ENCODE measurements at regions not wholly inside any gene's neighbourhood (a gene's known extent, or its start where the extent isn't known, plus 50 kb on each side); places are given as distances from the start of the nearest gene placed in this dataset.

DNA sequence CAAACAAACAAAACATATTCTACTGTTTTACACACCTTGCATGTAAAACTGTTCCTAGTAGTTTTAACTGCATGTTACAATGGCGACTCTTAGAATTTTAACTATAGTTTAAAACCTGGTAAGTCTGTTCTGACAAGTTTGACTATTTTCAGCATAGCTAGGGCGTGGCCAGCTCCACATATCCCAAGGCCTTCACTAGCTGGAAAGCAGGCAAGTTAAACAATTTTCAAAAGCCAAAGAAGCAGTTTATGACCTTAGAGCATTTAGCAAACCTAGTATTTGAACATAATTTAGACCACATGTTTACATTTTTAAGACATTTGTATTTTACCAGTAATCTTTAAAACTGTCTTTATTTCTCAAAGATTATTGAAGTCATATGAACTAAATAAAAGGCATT is 402.8 kb upstream of the SYT4 start:
- intact Hi-C loops (cut with micrococcal nuclease) = no loop called here
- no peak overlapping the region for H3K4me3 Mint-ChIP-seq (ENCODE audit: unreplicated experiment)
- BruUV-seq (replicated peaks) = no TSS peak
- DNase-seq (ENCODE audit: unreplicated experiment) = no peak
- no peaks in the 10 kb centered on the region for H3K36me3 Mint-ChIP-seq (ENCODE audit: insufficient read depth, unreplicated experiment)
- POLR2A ChIA-PET = no interaction called here
- no peak overlapping the region for H3K27ac Mint-ChIP-seq (ENCODE audit: low read depth, unreplicated experiment)
- no peaks in the 10 kb centered on the region for H3K4me1 Mint-ChIP-seq (ENCODE audit: insufficient read depth, unreplicated experiment)
- no peaks in the 10 kb centered on the region for H3K9me3 Mint-ChIP-seq (ENCODE audit: unreplicated experiment)
- H3K27me3 Mint-ChIP-seq (ENCODE audit: insufficient read depth, unreplicated experiment) = no peaks in the 10 kb centered on the region
- TF ChIP-seq, protein P1, sequence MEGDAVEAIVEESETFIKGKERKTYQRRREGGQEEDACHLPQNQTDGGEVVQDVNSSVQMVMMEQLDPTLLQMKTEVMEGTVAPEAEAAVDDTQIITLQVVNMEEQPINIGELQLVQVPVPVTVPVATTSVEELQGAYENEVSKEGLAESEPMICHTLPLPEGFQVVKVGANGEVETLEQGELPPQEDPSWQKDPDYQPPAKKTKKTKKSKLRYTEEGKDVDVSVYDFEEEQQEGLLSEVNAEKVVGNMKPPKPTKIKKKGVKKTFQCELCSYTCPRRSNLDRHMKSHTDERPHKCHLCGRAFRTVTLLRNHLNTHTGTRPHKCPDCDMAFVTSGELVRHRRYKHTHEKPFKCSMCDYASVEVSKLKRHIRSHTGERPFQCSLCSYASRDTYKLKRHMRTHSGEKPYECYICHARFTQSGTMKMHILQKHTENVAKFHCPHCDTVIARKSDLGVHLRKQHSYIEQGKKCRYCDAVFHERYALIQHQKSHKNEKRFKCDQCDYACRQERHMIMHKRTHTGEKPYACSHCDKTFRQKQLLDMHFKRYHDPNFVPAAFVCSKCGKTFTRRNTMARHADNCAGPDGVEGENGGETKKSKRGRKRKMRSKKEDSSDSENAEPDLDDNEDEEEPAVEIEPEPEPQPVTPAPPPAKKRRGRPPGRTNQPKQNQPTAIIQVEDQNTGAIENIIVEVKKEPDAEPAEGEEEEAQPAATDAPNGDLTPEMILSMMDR (IDR thresholded peaks at IDR 0.05; ENCODE audit: unreplicated experiment) = no peak
- CTCF ChIA-PET = interaction anchor here (0.6 kb wide), 1 partner anchor 87 kb away, joined by 3 read pairs; no protein-coding TSS in a partner anchor

- H3K4me1 Mint-ChIP-seq (ENCODE audit: insufficient read depth, unreplicated experiment) = no peaks in the 10 kb centered on the region
- intact Hi-C loops (cut with micrococcal nuclease) = no loop called here
- no peak overlapping the region for H3K27ac Mint-ChIP-seq (ENCODE audit: low read depth, unreplicated experiment)
- ChIA-PET CTCF (interaction anchor here (0.6 to 0.9 kb wide), 3 partner anchors 11 to 352 kb away, joined by 3 read pairs; no protein-coding TSS in a partner anchor), POLR2A (no interaction called here)
- no peaks in the 10 kb centered on the region for H3K36me3 Mint-ChIP-seq (ENCODE audit: insufficient read depth, unreplicated experiment)
- no peaks in the 10 kb centered on the region for H3K9me3 Mint-ChIP-seq (ENCODE audit: unreplicated experiment)
- TF ChIP-seq, protein P1 (IDR thresholded peaks at IDR 0.05; ENCODE audit: unreplicated experiment) = no peak
- BruUV-seq (replicated peaks) = no TSS peak
- H3K27me3 Mint-ChIP-seq (ENCODE audit: insufficient read depth, unreplicated experiment) = no peaks in the 10 kb centered on the region
- DNase-seq (ENCODE audit: unreplicated experiment) = no peak
- no peak overlapping the region for H3K4me3 Mint-ChIP-seq (ENCODE audit: unreplicated experiment)
Observed at GRCh38 chr18:43681661-43682060, 404.4 kb upstream of the SYT4 start.

GRCh38 chr18:43682196-43682595 is 404.9 kb upstream of the SYT4 start:
- no peak overlapping the region for H3K27ac Mint-ChIP-seq (ENCODE audit: low read depth, unreplicated experiment)
- no TSS peak for BruUV-seq (replicated peaks)
- CTCF ChIA-PET = interaction anchor here (0.7 to 0.9 kb wide), 2 partner anchors 10 to 46 kb away, joined by 3 read pairs; no protein-coding TSS in a partner anchor

GRCh38 chr18:43686709-43687108 is 409.4 kb upstream of the SYT4 start:
- no peak for DNase-seq (ENCODE audit: unreplicated experiment)
- no peak overlapping the region for H3K27ac Mint-ChIP-seq (ENCODE audit: low read depth, unreplicated experiment)
- H3K27me3 Mint-ChIP-seq (ENCODE audit: insufficient read depth, unreplicated experiment) = no peaks in the 10 kb centered on the region
- POLR2A ChIA-PET = no interaction called here
- H3K4me3 Mint-ChIP-seq (ENCODE audit: unreplicated experiment) = no peak overlapping the region
- no peaks in the 10 kb centered on the region for H3K9me3 Mint-ChIP-seq (ENCODE audit: unreplicated experiment)
- intact Hi-C loops (cut with micrococcal nuclease) = no loop called here
- TF ChIP-seq, protein P1 (IDR thresholded peaks at IDR 0.05; ENCODE audit: unreplicated experiment) = no peak
- CTCF ChIA-PET = no interaction called here
- H3K36me3 Mint-ChIP-seq (ENCODE audit: insufficient read depth, unreplicated experiment) = no peaks in the 10 kb centered on the region
- BruUV-seq (replicated peaks) = no TSS peak
- H3K4me1 Mint-ChIP-seq (ENCODE audit: insufficient read depth, unreplicated experiment) = no peaks in the 10 kb centered on the region

More at GRCh38 chr18:43682196-43682595, 404.9 kb upstream of the SYT4 start:
- H3K4me1 Mint-ChIP-seq (ENCODE audit: insufficient read depth, unreplicated experiment) = no peaks in the 10 kb centered on the region
- no peaks in the 10 kb centered on the region for H3K9me3 Mint-ChIP-seq (ENCODE audit: unreplicated experiment)
- no peak overlapping the region for H3K4me3 Mint-ChIP-seq (ENCODE audit: unreplicated experiment)
- POLR2A ChIA-PET = no interaction called here
- no peaks in the 10 kb centered on the region for H3K27me3 Mint-ChIP-seq (ENCODE audit: insufficient read depth, unreplicated experiment)
- H3K36me3 Mint-ChIP-seq (ENCODE audit: insufficient read depth, unreplicated experiment) = no peaks in the 10 kb centered on the region
- intact Hi-C loops (cut with micrococcal nuclease) = no loop called here
- TF ChIP-seq, protein P1 (IDR thresholded peaks at IDR 0.05; ENCODE audit: unreplicated experiment) = no peak
- DNase-seq (ENCODE audit: unreplicated experiment) = no peak
